ENCODE measurements at regions not wholly inside any gene's neighbourhood (a gene's known extent, or its start where the extent isn't known, plus 50 kb on each side); places are given as distances from the start of the nearest gene placed in this dataset.
"Not testable (repeated sequence)": the region's sequence is repeated elsewhere in the genome, so short reads cannot be mapped to it uniquely, and the experiment has no call there.

- DNase-seq: no peak
Measured at GRCh38 chr6:134778431-134778830, 171.5 kb downstream of the ALDH8A1 start.

DNA sequence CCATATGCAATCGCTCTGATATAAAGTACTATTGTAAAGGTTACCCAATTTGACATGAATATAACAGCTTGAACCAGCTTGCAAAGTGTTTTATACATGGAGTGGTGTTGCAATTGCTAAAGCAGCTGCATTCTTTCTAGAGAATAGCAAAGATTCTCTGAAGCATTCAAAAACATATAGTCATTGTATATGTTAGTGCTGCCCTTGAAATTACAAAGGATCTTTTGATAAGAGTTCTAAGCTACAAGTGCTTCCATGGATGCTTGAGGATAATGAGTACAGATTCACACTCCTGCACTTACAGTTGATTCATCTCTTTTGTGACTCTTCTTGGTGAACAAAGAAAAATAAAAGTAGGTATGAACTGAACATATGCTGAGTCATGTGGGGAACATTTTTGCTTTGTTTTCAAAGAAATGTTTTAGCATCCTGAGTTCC lies 175.7 kb downstream of the ALDH8A1 start:
- no peak for DNase-seq

- no peak for DNase-seq
Measured at GRCh38 chr6:134772671-134773360, 177.1 kb downstream of the ALDH8A1 start.

DNA sequence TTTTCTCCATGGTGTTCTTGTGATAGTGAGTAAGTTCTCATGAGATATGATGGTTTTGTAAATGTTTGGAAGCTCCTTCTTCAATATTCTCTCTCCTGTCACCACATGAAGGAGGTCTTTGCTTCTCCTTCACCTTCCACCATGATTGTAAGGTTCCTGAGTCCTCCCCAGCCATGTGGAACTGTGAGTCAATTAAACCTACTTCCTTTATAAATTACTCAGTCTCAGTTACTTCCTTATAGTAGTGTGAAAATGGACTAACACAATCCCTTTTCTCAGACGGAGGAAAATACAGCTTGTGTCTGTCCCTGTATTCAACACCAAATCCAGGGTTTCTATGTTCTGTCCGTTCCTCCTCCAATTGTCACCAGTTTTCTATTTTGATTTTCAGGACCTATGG lies 181.0 kb downstream of the ALDH8A1 start:
- no peak for DNase-seq

- DNase-seq: no peak
Measured at GRCh38 chr6:134766497-134766896, 183.4 kb downstream of the ALDH8A1 start.

DNA sequence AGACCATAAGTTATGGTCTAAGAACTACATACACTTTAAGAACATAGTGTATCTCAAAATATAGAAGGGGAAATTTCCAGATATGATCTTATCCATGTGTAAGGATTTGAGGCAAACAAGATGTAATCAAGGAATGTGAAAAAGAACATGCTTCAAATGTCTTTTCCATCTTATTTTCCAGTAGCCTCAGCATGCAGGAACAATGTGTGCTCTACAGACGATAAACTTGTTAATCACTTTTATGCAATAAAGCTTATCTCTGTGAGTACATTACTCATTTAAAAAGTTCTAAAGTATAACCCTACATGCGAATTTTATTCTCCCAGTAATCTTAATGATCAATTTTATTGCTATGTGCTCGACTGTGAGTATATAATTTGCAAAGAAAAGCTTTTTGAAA lies 185.2 kb downstream of the ALDH8A1 start:
- DNase-seq: no peak

- DNase-seq: not testable (repeated sequence)
Measured at GRCh38 chr6:134763575-134763974, 186.3 kb downstream of the ALDH8A1 start.

GRCh38 chr6:134758621-134759020 lies 191.3 kb downstream of the ALDH8A1 start:
- DNase-seq: no peak

- no peak for DNase-seq
Measured at GRCh38 chr6:134757911-134758361, 192.0 kb downstream of the ALDH8A1 start.

GRCh38 chr6:134756374-134757025 lies 193.4 kb downstream of the ALDH8A1 start:
- no peak for DNase-seq

- DNase-seq: no peak
Measured at GRCh38 chr6:134754013-134754690, 195.7 kb downstream of the ALDH8A1 start.

DNA sequence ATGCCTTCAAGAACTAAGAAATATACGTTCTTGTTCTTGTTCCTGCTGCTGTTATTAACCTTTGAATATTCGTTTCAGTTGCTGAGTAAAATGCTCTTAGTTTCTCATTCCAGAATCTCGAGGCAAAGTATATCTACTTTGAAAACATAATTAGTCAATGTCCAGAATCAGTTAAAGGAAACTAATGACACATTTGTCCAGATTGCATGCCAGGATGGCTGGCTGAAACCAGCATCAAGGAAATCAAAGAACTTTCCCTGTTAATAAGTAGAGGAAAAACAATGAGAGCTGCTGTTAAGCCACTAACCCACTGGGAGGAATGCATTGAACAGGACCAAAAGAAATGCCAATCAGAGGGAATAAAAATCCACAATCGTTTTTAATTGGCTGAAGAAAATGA lies 196.9 kb downstream of the ALDH8A1 start:
- no peak for DNase-seq

- DNase-seq: no peak
Measured at GRCh38 chr6:134752445-134752844, 197.5 kb downstream of the ALDH8A1 start.

GRCh38 chr6:134750669-134751068 lies 199.2 kb downstream of the ALDH8A1 start:
- DNase-seq: no peak

DNA sequence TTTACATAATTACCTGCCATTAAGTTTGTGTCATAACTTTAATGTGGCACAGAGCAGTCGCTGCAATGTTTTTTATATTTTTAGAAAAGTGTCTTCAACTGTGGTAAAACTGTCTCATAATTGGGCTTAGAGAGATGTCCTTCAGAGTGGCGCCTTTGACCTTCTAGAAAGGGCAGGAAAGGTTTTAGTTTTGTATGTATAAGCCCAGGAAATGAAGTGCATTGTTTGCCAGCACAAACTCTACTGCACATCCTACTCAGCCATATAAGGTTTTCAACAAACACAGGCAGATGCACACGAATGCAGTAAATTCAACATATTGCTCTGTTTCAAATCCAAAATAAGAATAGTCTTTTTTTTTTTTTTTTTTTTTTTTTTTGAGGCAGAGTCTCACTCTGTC lies 201.4 kb downstream of the ALDH8A1 start:
- no peak for DNase-seq

- DNase-seq: not testable (repeated sequence)
Measured at GRCh38 chr6:134747197-134747596, 202.7 kb downstream of the ALDH8A1 start.

DNA sequence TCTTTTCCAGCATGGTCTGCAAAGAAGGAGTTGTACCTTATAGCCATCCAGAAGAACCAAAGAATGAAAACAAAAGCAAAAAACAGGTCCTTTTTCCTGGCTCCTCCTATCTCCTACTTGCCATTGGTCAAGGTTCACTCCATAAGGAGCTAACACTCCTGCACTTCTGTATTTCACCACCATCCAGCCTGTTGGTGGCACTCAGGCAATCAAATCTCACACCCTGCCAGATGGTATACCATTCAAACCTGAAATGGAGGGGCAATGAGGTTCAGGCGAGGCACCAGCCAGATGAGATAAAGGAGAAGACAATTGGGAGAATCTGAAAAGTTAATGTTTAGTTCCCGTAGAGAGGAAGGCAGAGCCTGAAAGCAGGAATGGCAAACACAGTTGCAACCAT lies 203.8 kb downstream of the ALDH8A1 start:
- no peak for DNase-seq

- not testable (repeated sequence) for DNase-seq
Measured at GRCh38 chr6:134745192-134745591, 204.7 kb downstream of the ALDH8A1 start.

- no peak for DNase-seq
Measured at GRCh38 chr6:134744301-134744700, 205.6 kb downstream of the ALDH8A1 start.

DNA sequence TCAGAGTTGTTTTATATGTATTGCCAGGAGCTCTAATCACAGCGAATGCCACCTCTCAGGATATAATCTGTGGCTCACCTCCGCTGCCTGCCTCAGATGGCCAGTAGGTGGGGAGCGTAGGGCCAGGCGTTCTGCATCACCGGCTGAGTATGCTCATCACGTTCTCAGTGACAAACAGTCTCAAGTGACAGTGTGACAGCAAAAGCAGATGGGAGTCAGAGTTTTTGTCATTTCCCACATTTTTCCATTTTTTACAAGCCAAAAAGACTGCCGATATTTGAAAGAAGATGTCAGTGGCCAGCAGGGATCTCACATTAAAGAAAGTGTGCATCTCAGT lies 208.7 kb downstream of the ALDH8A1 start:
- no peak for DNase-seq

GRCh38 chr6:134740473-134741199 lies 209.3 kb downstream of the ALDH8A1 start:
- DNase-seq: no peak

GRCh38 chr6:134740027-134740373 lies 209.9 kb downstream of the ALDH8A1 start:
- DNase-seq: no peak

DNA sequence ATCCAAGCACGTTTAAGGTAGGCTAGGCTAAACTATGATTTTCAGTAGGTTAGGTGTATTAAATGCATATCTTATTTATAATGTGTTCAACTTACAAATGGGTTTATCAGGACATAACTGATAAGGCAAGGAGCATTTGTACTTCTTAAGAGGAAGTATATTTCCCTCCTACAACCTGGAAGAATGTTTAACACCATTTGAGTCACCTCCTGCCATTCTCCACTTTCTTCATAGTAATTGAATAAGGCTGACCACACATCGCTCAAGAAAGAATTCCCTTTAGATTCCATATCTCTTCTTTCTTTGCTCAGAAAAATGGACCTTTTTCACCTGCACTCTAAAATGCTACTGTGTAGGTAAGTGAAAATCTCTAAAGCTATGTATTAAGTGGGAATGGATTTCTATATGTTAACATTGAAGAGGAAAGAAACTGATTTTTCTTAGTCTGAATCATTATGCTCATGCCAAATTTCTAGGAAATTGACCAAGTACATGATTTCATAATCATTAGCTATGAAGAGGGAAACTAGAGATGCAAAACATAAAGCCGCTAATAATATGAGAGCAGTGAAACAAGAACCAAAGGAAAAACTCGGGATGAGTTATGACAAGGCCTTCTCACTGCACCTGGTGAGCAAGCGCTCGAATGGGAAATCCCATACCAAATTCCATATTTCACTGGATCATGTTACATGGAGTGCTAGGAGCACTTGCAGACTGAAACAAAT lies 210.4 kb downstream of the ALDH8A1 start:
- no peak for DNase-seq
